GF-D8 (cell line): ENCODE measurements at regions not wholly inside any gene's neighbourhood (a gene's known extent, or its start where the extent isn't known, plus 50 kb on each side); places are given as distances from the start of the nearest gene placed in this dataset.

Experiments used
- DNase-seq: peaks from one replicate; lab custom pipeline; 2025; lab: John Stamatoyannopoulos, UW

DNA sequence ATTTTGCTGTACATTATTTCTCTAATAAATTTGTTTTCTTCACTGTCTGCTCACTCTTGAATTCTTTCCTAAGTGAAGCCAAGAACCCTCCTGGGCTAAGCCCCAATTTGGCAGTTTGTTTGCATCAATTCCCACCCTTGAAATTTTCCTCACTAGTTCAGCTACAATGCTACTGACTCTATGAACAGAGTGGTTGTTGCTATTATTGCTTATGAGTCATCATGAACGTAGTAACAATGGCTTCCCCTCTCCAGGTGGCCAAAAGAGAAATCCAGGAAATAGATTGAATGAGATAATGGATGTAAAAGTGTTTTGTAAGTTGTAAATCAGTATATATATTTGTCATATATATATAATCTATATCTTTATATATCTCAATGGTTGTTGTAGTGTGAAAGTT is 193.0 kb downstream of the URB2 start:
- DNase-seq = no peak

DNA sequence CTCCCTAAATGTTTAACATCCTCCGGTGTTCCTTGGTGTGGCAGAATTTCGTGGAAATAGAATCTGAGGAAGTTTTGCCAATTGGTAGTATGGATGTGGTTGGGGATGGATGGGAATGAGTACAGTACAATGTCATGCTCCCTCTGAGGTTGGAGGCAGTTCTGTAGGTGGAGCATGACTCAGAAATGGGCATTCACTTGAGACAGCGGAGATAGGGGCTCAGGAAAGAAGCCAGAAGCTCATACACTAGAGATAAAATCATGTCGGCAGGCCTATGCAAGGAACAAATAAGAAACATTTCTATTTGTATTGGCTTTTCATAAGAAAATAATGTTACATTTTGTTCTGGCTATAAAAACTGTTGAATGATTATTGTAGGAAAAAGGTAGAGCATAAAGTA is 196.0 kb downstream of the URB2 start:
- no peak for DNase-seq

DNA sequence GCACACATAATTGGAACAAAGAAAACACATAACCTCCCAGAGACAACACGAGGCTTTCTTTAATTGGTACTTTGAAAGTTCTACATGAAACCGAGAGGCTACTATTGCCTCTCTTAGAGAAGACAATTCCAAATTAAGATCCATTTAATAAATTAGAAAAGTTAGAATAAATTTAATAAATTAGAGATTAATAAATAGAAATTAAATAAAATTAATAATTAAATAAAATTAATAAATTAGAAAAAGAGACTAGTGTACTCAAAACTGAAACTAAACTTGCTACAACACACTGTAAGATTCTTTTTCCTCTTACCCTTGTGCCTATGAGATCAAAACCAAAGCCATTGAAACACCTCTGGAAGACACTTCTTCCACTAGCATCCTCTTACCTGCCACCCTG is 199.0 kb downstream of the URB2 start:
- DNase-seq = no peak

DNA sequence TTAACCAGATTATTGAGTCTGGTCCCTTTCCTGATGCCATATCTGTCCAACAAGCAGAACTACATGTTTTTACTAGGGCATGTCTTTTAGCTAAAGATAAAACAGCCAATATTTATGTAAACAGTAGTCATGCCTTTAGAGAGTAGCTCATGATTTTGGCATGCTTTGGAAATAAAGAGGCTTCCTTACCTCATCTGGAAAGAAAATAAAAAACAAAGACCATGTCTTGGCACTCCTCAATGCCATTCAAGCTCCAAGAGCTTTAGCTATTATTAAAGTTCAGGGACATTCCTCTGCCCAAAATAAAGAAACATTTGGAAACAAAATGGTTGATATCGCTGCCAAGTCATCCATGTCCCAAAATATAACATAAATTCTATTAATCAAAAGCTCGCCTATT is 202.4 kb downstream of the URB2 start:
- DNase-seq = no peak

DNA sequence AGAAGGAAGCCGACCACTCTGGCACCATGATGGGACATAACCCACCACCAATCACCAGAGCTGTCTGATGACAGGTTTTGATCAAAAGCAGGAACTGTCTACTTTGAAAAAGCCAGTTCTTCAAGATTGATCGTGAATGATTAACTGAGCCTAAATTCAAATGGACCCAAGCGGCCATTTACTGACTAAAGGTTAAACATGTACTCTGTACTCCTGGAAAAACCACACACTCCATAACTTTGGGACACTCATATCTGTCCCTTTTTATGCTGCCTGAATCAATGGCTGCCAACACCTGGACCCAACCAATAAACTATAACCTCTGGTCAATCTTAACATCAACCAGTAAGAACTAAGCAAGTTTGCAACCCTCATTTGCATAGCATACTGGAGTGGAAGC is 206.6 kb downstream of the URB2 start:
- no peak for DNase-seq

DNA sequence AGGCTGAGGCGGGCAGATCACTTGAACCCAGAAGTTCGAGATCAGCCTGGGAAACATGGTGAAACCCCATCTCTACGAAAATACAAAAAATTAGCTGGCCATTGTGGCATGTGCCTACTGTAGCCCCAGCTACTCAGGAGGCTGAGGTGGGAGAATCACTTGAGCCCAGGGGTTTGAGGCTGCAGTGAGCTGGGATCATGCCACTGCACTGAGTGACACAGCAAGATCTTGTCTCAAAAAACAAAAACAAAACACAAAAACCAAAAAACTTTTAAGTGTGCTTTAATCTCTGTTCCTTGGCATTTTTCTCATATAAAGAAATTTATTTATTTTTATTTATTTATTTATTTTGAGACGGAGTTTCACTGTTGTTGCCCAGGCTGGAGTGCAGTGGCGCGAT is 208.2 kb downstream of the URB2 start:
- DNase-seq = no peak

DNA sequence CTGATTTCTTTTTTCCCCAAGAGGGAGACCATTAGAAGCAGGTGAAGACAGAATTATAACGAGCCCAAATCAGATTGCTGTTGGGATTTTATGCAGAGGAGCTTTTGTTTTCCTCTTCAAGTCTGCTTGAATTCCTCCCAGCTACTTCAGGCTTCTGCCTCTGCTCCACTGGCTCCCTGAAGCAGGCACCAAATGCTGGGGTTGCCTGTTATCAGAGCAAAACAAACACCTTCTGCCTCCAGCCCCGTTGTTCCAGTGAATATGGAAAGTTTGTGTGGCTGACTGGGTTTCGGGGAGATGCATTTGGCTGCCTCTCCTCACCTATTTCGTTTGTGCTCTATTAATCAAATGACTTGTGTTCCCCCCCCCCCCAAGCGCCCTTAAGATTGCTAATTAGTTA is 209.2 kb downstream of the URB2 start:
- DNase-seq = no peak

DNA sequence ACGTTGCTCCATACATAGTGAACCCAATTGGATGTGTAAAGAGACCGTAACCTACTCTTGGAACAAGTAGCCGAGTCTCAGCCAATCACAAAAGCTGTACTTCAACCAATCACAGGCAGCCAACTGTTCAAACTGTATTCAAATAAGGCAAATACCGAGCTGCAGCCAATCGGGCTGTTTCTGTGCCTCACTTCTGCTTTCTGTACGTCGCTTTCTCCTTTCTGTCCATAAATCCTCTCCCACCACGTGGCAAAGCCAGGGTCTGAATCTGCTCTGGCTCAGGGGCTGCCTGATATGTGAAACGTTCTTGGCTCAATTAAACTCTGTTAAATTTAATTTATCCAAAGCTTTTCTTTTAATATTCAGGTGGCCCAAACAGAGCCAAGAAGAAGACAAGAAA is 210.3 kb downstream of the URB2 start:
- DNase-seq = no peak

DNA sequence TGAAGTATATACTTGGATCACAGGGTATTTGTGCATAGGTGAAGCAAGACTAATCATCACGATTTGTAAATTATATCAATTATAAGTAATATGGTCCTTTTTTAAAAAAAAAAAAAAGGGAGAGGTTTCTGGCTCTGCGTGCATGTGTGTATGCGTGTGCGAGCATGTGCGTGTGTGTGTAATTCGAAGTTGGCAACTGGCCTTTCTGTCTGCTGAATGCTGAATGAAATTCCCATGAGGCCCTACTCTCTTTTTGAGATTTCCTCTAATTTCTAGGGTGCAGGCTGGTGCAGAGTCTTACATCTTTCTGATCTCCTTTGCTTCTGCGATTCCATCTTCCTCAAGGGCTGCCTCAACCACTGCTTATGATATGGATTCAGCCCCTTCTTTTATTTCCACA is 212.2 kb downstream of the URB2 start:
- no peak for DNase-seq

DNA sequence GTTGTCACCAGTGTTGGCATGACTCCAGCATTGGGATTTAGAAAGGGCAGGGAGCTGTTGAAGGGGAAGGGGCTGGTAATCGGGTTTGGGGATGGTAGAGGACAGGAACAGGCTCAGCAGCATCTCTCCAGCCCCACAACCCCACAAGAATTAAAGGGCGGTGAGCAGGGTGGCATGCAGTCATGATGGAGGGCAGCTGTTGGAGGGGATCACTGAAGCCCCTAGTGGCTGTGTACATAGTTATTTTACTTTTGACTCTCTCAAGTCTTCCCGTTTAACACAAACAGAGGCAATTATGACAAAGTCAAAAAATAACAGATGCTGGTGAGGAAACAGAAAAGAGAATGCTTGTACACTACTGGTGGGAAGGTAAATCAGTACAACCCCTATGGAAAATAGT is 213.8 kb downstream of the URB2 start:
- DNase-seq = no peak

DNA sequence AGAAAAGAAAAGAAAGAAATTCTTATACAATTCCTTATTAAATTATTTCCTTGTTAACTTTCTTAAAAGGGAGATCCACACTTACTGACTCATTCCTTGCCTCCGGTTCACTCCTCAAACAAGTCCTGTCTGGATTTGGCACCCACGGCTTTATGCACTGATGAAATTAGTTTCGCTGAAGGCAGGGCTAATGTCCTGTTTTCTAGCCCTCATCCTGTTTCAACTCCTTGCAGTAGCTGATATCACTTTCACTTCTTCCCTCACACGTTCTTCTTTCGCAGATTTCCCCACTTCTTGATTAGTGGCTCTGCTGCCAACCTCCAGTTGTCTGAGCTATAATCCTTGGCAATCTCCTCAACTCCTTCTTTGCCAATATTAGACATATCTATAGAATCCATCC is 215.2 kb downstream of the URB2 start:
- no peak for DNase-seq

DNA sequence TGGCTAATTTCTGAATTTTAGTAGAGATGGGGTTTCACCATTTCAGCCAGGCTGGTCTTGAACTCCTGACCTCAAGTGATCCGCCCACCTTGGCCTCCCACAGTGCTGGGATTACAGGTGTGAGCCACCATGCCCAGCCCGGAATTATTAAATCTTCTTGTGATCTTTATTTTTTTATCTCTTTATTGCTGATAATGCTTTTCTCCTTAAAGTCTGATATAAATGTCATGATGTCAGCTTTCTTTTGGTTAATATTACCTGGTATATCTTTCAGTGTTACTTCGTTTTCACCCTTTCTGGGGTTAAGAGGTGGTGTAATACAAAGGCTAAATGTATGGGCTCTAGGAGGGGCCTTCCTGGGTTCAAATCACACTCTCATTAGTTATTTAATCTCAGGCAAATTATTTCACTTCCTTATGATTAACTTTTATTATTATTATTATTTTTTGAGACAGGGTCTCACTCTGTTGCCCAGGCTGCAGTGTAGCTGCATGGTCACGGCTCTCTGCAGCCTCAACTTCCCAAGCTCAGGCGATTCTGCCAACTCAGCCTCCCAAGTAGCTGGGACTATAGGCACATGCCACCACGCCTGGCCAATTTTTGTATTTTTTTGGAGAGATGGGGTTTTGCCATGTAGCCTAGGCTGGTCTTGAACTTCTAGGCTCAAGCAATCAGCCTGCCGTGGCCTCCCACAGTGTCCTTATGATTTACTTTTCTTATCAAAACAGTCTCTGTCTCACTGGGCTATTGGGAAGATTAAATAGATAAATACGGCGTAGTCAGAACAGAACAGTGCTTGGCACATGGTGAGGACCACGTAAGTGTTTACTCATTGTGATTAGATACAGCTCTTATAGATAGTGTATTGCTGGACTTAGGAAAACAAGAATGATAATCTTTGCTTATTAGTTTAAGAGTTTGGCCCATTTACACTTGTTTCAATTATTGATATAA is 216.5 kb downstream of the URB2 start:
- DNase-seq = no peak

DNA sequence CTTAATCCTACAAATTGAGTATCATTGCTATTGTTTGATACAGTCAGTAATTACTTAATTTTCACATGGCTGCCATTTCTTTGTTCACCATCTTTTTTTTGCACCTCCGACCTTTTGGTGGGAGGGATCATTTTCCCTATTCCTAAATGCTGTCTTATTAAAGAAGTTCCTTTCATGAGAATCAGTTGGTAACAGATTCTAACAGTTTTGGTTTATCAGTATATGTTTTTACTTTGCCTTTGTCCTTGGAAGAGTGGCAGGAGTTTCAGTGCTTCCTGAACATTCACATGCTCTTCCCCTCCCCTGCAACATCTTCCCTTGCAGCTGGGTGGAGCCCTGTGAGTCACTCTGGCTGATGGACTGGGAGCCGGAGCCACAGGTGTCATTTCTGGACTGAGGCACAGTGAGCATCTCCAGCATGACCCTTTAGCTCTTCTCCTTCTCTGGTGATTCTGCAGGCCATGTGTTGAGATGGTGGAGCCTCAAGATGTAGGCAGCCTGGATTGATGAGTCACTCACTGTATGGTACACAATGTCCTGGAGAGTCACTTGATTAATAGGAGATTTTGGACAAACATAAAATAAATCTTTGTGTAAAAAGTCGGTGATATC is 217.7 kb downstream of the URB2 start:
- no peak for DNase-seq

DNA sequence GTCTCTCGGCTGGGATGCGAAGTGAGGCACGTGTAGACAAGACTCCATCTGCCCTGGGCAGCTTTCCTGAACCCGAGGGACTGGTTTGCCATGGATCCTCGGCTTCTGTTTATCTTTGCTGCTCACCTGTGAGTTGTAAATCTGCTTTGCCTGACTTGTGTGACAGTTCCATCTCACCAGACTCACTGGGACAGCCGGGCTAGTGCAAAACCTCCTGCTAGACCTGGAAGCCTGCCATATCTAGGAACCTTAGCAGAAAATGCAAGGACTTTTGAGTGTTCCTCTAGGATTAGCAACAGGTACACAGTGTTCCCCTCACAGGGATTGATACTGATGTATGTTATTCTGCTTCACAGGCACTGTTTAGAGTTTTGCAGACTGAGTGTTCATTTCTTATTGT is 218.6 kb downstream of the URB2 start:
- DNase-seq = no peak

DNA sequence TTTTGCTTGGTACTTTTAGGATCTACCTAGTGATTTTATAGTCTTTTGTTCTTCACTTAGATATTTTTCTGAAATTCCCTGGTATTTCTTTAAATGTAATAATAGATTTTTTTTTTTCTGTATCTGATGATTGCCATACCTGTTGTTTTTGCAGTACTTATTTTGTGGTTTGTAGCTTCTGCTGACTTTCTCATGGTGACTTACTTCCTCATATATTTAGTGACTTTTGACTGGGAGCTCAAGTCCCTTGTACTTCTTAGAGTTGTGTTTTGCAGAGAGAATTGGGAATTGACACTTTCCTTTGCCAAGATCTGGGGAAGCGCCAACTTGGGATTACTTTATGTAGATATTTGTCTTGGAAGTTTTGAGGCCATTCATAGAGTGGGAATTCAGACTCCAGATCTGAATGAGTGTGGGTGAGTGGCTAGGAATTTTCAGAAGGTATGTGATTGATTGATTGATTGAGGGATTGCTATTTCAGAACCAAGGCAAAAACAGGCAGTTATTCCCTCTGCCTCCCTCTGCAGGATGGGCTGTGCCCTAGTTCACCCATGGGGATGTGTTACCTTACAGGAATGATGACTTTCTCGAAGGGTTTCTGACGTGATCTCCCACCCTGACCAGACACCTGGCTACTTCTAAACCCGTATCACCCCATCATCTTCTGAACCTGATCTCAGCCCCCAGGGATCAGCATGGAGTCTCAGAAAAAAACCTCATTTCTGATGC is 219.5 kb downstream of the URB2 start:
- no peak for DNase-seq

DNA sequence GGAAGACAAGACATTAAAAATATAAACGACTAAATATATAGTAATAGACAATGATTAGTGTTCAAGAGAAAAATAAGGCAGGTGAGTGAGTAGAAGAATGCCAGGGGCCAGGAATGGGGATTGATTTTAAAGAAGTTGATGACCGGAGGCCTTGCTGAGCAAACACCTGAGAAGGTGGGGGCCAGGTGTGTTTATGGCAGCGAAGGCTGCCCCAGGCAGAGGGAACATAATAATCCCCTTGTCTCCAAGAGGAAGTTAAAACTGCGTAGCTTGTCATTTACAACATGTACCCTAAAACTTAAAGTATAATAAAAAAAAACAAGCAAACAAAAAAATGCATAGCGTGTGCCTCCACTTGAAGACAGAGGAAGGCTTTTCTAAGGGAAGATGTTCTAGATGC is 220.3 kb downstream of the URB2 start:
- no peak for DNase-seq

DNA sequence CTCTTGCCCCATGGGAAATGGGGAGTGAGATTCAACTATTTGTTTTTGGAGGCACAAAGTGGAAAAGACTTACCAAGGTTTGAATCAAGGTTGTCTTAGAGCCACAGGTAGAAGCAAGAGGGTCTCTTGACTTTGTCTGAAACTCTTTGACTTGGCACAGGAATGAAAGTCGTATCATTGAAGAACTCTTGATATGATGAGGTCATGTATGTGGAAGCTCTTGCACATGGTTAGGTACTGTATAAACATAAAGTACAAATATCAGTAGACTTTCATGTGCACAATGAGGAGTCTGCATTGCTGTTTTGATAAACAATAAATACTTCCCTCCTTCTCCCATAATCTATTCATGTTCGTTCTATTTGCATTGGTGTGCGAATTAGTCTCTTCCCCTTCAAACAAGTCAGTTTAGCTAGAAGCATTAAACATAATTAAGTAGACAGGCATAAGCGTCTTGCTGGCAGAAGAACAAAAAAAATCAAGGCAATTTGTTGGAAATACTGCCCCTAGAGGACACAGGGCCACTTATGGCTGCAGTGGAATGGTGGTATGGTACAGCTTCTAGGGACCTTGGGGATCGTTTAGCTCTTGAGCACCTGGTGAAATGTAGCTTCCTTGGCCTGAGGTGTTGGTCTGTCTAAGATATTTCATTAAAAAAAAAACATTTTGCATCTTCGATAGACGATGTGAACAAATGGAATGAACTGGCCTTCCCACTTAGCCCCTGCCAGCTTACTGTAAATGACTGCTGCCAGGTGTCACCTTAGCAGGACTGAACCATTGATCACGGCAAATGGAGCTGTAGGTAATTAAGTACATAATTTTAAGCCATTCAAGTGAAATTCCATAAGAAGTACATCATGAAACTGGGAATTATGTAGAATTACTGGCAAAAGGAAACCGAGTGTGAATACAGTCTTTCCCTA is 218.0 kb upstream of the GALNT2 start:
- no peak for DNase-seq

DNA sequence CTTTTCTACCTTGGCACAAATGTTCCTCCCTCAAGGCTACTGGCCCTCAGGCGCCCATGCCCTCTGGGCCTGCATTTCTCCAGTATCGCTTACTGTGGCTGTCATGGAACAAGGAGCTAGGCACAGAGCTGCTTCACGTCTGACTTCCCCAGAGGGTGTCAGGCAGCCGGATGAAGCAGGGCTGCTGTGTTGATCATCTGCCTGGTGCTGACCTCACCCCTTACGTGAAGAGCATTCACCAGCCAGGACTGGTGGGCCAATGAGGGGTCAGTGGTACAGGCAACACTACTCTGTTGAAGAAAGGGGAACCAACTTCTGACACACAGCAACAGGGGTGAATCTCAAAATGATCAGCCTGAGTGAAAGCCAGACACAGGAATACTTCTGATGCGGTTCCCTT is 215.5 kb upstream of the GALNT2 start:
- no peak for DNase-seq

DNA sequence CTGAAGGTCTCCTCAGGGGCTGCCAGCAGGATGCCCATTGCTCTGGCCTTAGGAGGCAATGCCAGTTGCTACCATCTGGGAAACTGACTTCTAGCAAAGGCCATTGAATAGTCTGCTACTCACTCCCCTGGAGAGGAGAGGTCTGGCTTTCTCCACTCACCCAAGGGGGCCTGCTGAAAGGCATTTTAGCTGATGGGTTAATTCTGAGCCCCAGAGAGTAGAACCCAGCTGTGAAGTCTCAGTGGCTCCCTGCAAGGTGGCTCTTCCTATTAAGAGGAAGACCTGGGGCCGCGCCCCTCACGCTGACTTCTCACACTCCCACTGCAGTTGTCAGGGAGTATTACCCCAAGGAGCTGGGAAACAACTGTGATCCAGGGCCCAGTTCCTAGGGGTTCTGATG is 213.3 kb upstream of the GALNT2 start:
- no peak for DNase-seq

DNA sequence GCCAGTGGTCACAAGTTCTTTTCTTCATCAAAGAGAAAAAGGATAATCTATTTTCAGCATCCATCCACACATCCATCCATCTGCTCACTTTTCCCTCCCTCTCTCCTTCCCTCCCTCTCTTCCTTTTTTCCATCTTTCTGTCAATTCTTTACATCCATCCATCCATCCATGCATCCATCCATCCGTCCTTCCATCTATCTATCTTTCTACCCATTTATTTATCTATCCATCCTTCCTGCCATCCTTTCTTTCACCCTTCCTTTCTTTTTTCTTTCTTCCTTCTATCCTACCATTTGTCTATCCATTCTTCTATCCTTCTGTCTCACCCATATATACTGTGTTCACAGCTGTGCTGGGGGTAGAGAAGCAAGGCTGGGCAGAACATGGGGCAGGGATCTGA is 212.4 kb upstream of the GALNT2 start:
- no peak for DNase-seq

DNA sequence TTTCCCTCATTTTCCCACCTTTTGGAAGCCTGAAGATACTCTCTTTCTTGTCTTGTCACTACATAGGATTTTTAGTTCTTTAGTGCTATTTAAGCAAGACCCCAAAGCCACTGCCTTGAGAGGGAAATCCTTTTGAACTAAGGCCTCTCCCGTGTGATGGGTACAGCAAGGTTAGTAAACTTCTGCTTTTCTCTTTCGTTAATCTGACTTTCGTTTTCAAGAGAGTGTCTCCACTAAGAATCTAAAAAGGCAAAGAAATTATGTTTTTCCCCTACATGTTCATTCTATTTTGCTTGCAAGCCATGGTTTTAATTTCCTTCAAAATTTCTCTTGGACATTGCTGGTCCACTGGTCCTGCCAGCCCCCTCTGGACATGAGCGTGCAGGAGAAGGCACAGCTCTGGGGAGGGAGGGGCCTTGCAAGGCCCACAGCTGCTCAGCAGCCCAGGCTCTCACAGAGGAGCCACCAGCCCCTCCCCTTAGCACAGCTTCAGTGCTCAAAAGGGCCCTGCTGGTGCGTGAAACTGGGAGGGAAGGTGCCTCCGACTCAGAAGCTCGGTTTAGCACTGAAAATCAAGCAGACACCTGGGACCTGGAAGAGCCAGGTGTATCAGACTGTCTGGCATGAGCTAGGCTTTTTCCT is 210.9 kb upstream of the GALNT2 start:
- DNase-seq = no peak
